ENCODE measurements at regions not wholly inside any gene's neighbourhood (a gene's known extent, or its start where the extent isn't known, plus 50 kb on each side); places are given as distances from the start of the nearest gene placed in this dataset.

- no peak overlapping the region for H3K4me3 ChIP-seq (replicated peaks in 1 of 2; ENCODE audit: low read depth in 2 of 2, low read length in 2 of 2)
- no peak for DNase-seq (ENCODE audit: low read depth in 2 of 2)
- TF ChIP-seq CTCF (IDR thresholded peaks at IDR 0.05; ENCODE audit: low read depth, low read length) = no peak
These were observed 87.8 kb upstream of the HS3ST5 start for GRCh38 chr6:114430534-114431124.

DNA sequence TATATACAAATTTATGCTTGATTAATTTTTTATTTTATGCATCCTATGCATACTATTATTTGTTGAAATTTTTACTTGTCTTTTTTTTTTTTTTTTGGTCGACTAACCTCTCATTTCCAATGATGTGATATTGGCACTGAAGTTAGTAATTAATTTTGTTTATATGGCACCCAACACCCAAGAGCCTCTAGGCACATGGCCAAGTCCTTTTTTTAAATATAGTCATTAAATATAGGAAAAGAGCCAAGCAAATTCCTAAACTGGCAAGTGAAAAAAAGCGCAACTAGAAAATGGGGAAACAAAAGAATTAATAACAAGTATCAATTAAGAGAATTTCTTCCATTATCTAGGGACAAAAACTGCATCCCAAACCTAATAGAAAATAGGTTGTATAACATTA, 85.5 kb upstream of the HS3ST5 start:
- DNase-seq (ENCODE audit: low read depth in 2 of 2) = no peak
- TF ChIP-seq CTCF (IDR thresholded peaks at IDR 0.05; ENCODE audit: low read depth, low read length) = no peak
- H3K4me3 ChIP-seq (replicated peaks in 1 of 2; ENCODE audit: low read depth in 2 of 2, low read length in 2 of 2) = no peak overlapping the region

- H3K4me3 ChIP-seq (replicated peaks in 1 of 2; ENCODE audit: low read depth in 2 of 2, low read length in 2 of 2) = no peak overlapping the region
- no peak for DNase-seq (ENCODE audit: low read depth in 2 of 2)
- no peak for TF ChIP-seq CTCF (IDR thresholded peaks at IDR 0.05; ENCODE audit: low read depth, low read length)
These were observed 78.4 kb upstream of the HS3ST5 start for GRCh38 chr6:114421199-114421598.

- no peak for DNase-seq (ENCODE audit: low read depth in 2 of 2)
- TF ChIP-seq CTCF (IDR thresholded peaks at IDR 0.05; ENCODE audit: low read depth, low read length) = no peak
- H3K4me3 ChIP-seq (replicated peaks in 1 of 2; ENCODE audit: low read depth in 2 of 2, low read length in 2 of 2) = no peak overlapping the region
These were observed 76.4 kb upstream of the HS3ST5 start for GRCh38 chr6:114419175-114419574.

DNA sequence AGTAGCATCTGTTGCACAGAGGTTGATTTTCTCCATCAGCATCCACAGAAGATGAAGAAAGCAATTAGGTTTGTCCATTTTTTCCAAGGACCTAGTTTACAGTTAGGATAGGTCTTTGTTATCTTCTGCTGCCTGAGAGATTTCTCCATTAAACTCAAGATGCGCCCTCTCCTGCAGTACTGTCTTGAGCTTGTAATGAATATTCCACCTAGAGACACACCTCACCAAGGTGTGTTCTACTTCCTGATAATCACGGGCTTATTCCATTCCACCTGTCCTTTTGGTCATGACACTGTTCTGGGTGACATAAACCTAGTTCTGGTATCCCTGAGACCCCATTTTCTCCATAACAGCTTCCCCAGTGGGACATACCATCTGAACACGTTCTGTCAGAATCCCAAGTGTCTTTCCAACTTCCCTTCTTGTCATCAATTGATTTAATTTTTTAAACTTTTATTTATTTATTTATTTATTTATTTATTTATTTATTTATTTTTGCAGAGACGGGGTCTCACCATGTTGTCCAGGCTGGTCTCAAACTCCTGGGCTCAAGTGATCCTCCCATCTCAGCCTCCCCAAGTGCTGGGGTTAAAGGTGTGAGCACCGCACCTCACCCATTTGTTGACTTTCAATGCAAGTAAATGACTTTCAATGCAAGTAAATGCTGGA, 75.6 kb upstream of the HS3ST5 start:
- no peak overlapping the region for H3K4me3 ChIP-seq (replicated peaks in 1 of 2; ENCODE audit: low read depth in 2 of 2, low read length in 2 of 2)
- no peak for DNase-seq (ENCODE audit: low read depth in 2 of 2)
- TF ChIP-seq CTCF (IDR thresholded peaks at IDR 0.05; ENCODE audit: low read depth, low read length) = no peak

- no peak for TF ChIP-seq CTCF (IDR thresholded peaks at IDR 0.05; ENCODE audit: low read depth, low read length)
- no peak overlapping the region for H3K4me3 ChIP-seq (replicated peaks in 1 of 2; ENCODE audit: low read depth in 2 of 2, low read length in 2 of 2)
- DNase-seq (ENCODE audit: low read depth in 2 of 2) = no peak
These were observed 64.7 kb upstream of the HS3ST5 start for GRCh38 chr6:114407426-114408035.

Data from cardiac fibroblast (primary cell).